ENCODE measurements at regions not wholly inside any gene's neighbourhood (a gene's known extent, or its start where the extent isn't known, plus 50 kb on each side); places are given as distances from the start of the nearest gene placed in this dataset.
"Not testable (repeated sequence)": the region's sequence is repeated elsewhere in the genome, so short reads cannot be mapped to it uniquely, and the experiment has no call there.

DNA sequence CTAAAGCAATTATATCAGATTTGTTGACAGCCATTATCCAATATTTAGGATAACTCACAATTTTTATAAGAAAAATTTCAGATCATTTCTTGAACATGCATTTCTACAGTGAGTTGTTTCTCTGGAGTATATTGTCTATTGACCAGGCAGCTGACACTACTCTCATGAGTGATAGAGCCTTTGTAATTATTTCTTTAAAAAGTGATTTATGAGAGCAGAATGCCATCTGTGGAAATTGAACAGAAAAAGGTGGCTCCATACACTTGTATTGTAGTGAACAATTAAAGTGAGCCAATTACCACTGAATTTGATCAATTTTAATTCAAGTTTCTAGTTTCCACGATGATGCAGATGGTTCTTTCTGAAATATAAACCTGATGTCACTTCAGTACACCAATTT lies 855.4 kb downstream of the TAF11L14 start:
- no peak for DNase-seq

DNA sequence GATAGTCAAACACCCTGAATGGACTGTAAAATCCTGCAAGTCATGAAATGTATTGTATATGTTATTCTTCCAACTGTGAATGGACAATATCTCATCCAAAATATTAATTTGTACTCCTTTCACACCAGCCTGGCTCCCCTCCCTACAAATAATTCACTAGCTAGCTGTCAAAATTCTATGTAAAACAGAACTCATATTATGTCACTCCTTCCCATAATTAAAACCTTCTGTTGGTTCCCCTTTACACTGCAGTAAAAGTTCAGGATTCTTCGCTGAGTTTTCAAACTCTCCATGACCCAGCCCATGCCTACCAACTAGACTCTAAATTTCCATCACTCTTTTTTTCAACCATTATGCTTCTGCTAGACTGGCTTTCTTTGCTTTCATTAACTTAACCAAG lies 857.1 kb downstream of the TAF11L14 start:
- no peak for DNase-seq

DNA sequence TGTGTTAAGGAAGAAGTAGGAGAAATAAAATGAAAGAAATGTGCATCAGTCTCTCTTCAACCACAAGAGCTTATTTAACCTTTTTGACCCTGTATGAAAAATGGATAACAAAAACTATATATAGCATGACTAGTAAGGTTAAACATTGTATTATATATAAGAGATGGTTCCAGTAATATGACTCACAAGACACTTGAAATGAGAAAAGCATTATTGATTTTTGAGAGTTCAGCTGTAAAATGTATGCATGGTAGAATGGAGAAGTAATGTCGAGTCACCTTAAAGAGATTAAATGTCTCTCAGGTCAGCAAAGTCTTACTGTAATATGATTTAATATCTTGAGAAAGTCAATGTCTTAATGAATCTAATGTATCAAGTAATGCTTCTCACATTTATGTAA lies 860.9 kb downstream of the TAF11L14 start:
- DNase-seq, result no peak

DNA sequence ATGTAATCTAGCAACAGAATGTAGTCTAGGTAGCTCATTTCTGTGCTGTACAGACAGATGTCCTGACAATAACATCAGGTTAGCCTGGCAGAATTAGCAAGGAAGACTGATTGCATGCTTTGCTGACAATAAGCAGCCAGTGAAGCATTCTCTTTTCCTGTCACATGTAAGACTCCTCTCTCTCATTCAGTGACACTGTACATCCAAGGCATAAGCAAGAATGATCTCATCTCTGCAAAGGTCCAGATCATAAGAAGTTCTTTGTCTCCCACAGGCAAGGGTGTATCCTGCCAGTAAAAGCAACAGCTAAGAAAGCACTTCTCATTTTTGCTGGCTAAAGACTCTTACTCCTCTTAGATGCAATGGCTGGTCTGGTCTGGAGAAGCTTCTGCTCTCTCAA lies 861.8 kb downstream of the TAF11L14 start:
- DNase-seq, result no peak

DNA sequence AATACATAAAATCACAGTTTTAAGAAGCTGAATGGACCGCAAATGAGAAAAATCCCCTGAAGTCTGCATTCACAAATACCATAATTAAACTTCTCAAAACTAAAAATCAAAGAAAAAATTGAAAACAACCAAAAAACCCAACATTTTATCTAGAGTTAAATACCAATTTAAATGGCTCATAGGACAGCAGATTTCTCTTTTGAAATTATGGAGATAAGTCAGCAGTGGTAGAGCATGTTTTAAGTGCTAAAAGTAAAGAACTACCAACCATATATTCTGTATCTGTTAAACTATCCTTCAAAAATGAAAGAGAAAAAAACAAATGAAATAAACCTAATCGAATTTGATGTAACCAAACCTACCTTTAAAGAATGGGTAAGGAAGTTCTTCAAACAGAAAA lies 862.8 kb downstream of the TAF11L14 start:
- no peak for DNase-seq

DNA sequence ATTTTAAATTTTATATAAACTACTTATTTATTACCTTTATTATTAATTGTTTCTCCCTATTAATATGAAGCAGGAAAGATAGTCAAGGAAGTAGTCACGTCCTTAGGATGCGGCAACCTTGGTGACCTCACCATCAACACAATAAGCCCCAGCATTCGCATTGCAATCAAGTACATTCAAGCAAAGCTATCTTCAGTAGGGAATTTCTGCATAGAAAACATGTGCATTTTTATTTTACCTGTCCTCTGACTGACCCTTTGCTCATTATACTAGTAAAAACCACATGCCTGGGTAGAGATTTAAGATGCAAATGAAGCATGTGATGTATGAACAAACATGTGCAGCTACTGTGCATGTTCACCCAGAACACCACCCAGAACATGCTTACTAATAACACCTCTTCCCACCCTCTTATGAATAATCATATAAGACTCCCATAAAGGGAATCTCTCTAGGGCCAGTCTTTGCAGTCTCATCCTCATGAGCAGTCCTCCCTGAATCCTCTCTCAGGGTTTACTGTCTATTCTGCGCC lies 869.6 kb downstream of the TAF11L14 start:
- no peak for DNase-seq

DNA sequence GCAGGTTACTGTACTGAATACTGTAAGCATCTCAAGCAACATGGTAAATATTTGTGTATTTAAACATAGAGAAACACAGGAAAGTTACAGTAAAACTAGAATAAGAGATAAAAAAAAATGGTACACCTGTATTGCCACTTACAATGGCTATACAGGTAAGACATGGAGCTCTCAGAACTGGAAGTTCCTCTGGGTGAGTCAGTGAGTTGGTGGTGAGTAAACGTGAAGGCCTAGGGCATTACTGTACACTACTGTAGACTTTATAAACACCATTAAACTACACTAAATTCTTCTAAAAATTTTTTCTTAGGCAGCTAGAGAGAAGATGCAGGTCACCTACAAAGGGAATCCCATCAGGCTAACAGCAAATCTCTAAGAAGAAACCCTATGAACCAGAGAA lies 872.9 kb downstream of the TAF11L14 start:
- no peak for DNase-seq

DNA sequence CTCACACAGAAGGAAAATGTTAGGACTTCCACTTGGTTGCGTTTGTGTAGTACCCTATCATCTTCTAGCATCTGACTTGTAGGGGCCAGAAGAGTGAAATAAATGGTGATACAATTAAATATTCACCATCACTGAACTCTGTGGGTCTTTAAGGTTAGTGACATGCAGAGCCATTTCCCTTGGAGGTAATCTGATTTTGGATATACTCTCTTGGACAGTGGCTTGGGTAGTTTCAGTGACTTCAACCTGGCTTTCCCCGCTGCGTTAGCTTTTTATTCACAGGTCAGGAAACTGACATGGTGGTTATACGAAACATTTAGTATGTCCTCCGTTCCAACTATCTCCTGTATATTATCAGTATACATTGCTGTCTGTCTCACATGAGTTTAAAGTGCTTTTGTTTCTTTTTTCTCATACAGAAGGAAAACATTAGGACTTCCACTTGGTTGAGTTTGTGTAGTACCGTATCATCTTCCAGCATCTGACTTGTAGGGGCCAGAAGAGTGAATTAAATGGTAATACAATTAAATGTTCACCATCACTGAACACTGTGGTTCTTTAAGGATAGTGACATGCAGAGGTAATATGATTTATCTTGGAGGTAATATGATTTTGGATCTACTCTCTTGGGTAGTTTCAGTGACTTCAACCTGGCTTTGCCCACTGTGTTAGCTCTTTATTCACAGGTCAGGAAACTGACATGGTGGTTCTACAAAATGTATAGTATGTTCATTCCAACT lies 883.6 kb downstream of the TAF11L14 start:
- DNase-seq, result no peak

DNA sequence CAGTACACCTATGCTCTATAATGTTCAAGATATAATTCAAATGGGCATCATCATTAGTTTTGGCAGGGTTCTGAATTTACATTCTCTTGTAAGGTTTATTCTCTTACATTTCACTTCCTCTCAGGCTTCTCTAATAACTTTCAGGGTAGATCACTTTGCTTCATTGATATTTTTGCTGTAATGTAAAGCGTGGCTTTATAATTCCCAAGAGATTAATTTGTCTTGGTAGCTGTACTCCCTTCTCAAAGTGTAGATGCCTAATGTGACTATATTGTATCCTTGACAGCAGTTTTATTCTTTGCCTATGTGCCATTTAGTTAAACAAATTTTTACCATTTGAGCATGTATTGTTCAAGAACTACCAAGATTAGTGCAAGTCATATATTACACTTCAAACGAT lies 889.1 kb downstream of the TAF11L14 start:
- DNase-seq, result no peak

DNA sequence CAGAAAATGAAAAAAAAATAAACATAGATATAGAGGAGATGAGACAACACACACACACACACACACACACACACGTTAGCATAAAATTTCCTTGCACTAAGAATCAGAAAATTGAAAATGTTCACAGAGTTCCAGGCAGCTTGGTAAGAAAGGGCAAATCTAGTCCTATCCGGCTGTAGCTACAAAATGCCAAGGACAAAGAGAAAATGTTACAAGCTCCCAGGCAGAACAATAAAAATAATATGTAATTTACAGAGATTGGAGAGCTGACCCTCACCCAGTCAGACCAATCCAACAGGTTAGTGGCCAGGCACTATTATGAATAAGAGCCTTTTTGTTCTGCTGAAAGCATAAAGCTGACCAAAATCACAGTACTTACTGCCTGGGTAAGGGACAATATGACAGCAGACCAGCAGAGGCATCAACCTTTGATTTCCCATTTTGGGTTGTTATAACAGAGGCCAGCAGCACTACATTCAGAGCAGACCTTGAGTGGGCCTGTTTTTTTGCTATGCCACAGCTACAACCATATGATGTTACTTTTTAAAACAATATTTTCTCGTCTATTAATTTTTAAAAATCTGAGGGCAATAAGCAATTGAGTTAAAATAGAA lies 892.6 kb downstream of the TAF11L14 start:
- DNase-seq, result no peak

DNA sequence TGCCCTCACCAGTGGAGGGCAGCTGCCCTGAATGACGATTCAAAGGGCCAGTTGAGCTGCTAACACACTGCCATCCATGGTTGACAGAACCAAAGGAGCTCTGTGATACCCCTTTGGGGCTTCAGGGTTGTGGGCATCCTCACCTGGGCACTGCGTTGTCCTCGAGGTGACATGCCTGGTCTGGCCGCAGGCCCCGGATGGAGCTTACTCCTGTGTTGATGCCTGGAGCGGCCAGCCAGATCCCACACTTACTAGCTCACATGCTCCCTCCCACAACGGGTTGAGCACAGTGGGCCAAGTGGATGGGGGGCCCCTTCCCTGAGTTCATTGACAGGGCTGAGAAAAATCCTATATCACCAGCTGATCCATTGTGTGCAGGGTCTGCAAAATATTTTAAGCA lies 898.9 kb downstream of the TAF11L14 start:
- no peak for DNase-seq

DNA sequence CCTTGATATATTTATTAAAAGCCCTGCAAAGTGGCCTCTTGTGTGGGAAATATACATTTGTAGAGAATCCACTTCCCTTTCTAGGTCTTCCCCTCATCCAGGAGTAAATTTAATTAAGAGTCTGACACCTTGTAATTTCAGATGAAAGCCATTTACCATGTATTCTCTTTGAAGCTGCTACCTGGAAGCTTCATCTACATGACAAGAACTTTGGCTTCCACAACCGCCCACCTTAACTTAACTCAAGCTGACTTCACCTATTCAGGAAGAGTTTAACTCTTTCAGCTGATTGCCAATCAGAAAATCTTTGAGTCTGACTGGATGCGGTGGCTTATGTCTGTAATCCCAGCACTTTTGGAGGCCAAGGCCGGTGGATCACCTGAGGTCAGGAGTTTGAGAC lies 899.9 kb downstream of the TAF11L14 start:
- no peak for DNase-seq

DNA sequence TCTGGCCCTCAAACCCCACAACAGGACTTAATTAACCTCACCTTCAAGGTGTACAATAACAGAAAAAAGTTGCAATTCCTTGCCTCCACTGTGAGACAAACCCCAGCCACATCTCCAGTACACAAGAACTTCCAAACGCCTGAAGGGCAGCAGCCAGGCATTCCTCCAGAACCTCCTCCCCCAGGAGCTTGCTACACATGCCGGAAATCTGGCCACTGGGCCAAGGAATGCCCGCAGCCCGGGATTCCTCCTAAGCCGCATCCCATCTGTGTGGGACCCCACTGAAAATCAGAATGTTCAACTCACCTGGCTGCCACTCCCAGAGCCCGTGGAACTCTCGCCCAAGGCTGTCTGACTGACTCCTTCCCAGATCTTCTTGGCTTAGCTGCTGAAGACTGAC lies 901.5 kb downstream of the TAF11L14 start:
- DNase-seq, result not testable (repeated sequence)

DNA sequence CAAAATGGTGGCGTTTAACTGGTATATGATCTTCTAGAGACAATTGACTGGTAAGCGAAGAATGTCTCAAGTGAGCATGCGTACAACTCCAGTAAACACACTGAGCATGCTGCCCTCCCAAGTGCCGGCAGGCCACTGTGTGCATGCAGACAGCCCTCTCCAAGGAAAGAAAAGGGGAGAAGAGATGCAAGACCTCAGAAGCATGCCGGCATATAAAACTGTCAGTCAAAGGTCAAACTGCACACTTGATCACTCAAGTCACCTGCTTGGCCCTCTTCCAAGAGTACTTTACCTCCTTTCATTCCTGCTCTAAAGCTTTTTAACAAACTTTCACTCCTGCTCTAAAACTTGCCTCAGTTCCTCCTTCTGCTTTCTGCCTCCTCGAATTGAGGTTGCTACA lies 910.2 kb downstream of the TAF11L14 start:
- no peak for DNase-seq

DNA sequence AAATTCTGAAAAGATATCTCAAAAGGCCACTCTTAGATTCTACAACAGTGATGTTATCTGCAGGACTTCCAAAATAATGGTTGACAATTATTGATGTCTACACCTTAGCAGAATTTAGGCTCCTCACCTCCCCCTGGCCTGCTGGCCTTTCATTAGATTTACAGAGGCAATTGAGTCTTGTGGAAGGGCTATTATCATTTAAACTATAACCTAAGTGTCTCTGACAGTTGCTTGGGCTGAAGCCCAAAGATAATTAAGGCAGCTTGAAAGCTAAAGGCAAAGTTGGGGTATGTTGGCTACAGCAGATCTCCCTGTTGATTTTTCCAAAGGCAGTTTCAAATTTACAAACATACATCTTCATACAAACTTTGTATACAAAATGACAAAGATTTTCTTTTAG lies 912.3 kb downstream of the TAF11L14 start:
- DNase-seq, result no peak

DNA sequence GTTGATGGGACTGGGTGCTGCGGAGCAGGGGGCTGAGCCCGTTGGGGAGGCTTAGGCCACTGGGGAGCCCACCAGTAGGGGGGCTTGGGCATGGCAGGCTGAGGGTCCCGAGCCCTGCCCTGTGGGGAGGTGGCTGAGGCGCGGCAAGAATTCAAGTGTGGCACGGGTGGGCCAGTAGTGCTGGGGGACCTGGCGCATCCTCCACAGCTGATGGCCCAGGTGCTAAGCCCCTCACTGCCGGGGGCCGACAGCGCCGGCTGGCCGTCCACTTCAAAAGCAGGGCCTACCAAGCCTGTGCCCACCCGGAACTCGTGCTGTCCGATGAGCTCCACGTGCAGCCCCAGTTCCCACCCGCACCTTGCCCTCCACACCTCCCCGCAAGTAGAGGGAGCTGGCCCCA lies 917.5 kb downstream of the TAF11L14 start:
- DNase-seq, result no peak

DNA sequence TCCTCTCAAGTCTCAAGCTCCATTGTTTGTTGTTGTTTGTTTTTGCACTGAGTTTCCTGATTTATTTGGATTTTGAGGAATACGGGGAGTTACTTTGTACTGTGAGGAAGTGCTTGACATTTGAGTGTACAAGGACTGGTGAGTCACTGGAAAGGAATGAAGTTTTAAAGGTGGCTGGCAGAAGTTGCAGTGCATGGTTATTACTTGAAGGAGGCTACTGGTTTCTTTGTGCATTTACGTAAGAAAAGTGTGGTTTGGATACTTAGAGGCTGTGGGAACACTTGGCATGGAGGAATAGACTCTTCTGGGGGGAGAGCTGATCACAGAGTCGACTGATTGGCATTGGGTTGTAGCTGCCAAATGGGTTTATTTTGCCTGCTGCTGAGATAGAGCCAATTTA lies 919.0 kb downstream of the TAF11L14 start:
- DNase-seq, result no peak

DNA sequence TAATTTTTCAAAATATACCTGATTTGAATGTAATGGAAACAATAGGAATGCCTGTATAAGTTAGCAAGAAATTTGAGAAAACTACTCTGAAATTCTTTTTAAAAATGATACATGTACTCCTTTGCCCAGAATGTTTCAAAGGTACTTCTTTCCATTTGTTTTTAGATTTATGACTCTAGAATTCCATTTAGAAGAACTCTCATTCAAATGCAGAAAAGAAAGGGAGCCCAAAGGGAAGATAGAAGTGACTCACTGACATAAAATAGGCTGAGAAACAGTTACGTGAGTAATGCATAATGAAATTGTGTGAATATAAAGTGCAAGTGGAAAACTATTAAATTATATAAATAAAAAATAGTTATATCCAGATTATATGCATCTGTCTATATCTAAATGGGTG lies 926.3 kb downstream of the TAF11L14 start:
- DNase-seq, result no peak

DNA sequence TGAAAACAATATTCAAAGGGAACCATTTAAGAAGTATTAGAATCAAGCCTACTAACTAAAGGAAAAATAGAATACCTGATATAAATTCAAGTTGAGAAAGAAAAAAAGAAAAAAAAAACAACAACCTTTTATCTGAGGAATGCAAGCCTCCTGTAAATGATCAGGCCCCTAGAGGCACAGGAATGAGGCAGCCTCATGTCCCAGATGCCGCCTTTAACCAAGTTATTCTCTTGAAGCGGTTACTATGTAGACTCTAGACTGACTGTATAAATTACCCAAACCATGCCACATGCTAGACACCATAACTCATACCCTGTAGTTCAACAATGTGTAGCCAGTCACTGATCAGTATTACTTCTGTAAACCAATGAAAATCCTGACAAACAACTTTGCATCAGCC lies 929.6 kb downstream of the TAF11L14 start:
- no peak for DNase-seq

DNA sequence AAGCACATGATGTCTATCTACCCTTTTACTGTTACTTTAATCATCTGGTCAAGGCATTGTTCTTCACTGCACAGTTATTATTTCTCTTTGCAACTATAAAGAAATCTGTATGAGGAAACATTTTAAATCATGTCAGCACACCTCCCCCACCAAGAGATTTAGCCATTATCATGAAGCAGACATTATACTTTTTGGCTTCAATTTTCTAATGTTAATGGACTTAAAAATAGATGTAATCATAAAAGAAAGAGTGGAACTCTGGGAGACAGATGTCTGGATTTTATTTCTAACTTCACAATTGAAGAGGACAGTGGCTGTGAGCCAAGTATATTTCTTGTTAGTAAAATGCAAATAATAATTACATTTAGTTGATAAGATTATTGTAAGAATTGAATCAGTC lies 932.4 kb downstream of the TAF11L14 start:
- no peak for DNase-seq

DNA sequence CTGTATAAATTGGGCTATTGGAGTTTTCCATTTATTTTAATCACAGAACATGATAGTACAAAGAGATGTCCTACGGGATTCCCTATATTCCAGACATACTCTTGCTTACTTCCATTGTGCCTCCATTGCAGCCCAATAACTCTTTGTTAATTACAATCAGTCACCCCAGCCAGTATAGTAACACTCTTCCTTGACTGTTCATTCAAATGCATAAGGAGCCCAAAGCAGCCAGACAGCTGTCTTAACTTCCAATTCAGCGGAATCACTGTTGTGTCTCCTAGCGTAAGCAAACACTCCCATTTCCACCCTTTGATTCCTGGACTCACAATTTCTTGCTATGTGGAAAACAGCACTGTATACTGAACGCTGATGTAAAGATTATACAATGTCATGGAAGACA lies 942.3 kb downstream of the TAF11L14 start:
- DNase-seq, result no peak

DNA sequence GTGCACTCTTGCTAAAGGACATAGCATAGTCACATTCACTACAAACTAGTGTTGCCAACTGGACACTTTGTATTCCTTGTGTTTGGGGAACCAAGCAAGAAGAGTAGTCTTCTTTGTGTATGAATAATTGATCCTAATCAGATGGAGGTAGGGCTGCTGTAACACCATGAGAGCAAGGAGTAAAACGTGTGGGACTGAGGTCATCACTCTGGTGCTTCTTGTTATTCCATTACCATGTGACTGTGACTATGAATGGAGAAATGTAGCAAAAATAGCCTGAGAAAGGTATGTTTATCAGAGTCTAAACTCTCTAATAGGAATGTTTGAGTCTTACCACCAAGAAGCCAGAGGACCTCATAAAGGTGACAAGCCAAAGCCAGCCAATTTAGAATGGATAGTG lies 966.9 kb downstream of the TAF11L14 start:
- DNase-seq, result no peak

DNA sequence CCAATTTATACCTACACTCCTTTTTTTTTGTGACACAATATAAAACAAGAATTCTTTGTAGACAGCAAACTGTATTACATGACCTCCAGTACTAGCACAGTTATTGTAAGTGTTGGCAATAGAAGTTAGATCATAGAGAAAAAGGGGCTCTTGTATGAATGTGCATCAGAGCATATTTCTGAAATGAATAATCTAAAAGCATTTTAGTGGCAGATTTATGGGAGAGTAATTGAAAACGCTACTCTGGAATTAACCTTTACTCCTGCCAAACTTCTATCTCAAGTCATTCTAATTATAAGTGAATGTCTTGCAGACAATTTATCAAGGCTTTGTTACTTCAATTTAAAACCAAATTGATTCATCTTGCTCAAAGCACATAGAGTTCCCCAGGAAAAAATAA lies 968.1 kb downstream of the TAF11L14 start:
- DNase-seq, result no peak

DNA sequence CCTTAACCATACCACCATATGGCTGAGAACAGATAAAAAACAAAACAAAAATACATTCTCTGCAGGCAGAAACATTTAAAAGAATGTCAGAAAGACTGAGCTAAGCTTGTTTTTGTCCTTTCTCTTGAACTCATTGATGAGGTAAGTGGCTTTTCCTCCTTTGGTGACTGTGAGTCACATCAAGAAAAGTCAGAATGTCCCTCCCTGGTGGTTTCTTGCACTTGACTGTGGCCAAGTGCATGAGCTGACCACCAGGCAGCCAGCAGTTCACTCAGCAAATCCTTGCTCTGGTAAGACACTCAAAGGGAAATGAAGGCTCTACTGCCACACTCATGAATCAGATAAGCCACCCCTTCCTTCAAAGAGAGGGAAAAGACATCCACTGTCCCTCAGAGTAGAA lies 970.9 kb downstream of the TAF11L14 start:
- DNase-seq, result no peak

DNA sequence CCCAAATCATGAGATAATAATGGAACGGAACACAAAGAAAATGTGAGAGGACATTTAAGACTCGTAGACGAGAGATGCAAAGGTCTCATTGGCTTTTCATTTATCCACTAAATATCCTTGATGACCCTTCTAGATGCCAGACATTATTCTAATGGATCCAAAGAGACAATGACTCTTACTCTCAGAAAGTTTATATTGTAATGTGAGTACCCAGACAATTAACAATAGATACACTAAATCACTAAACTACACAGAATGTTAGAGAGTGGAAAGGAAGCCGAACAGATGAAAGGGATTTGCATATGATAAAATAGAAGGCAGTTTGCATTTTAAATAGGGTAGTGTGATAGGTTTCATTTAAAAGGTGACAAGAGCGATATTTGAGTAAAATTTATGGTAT lies 973.3 kb downstream of the TAF11L14 start:
- DNase-seq, result no peak
